ENCODE measurements at regions not wholly inside any gene's neighbourhood (a gene's known extent, or its start where the extent isn't known, plus 50 kb on each side); places are given as distances from the start of the nearest gene placed in this dataset.

GRCh38 chr2:220892018-220892634 is 680.0 kb downstream of the EPHA4 start:
- DNase-seq: no peak

DNA sequence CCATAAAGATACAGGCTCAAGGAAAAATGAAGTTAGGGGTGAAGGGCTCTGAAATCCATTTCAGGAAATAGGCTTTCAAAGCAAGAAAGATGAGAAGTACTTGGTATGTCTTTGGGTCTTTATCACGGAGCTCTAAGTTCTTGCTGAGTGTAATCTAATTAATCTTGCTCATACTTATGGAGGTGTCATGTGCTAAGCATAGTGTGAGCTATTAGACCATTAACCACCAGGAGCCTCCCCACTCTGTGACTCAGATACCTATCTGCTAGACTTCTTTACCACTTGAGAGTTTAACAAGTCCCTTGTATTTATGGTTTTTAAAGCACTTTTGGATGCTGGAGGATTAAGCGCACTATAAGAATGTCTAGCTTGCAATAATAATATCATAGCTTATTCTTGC is 678.7 kb downstream of the EPHA4 start:
- no peak for DNase-seq

GRCh38 chr2:220894069-220894468 is 678.0 kb downstream of the EPHA4 start:
- DNase-seq: no peak

DNA sequence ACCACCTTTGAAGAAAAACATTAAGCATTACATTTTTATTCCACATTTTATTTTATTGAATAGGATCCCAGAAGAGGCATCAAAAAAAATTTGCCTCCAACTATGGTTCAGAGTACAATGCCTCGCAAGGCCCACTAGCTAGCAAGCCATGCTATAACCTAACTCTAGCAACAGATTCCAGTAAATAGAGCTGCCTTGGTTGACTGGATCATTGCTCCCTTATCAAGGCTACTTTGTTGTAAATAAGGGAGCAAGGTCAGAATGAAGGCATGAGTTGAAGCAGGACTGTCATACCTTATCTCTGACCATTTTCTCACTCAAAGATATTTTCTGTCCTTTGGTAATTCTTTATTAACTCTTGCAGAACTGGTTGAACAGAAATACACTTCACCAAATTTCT is 672.6 kb downstream of the EPHA4 start:
- DNase-seq: no peak

DNA sequence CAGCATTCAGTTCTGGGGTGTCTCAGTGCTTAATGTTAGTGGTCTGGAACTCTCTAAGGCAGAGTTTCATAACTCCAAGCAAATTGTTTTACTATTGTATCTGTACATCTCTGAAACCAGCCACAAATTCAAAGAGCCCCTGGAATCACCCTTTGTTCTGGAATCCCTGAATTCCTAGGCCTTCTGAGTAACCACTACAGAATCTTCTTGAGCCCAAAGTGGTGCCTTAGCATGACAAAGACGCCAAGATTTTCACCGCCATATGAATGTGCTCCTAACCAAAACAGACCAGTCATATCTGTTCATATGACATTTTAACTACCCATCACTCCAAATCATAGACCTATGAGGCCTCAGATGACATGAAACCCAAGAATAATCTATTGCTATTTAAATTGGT is 668.1 kb downstream of the EPHA4 start:
- DNase-seq: no peak

DNA sequence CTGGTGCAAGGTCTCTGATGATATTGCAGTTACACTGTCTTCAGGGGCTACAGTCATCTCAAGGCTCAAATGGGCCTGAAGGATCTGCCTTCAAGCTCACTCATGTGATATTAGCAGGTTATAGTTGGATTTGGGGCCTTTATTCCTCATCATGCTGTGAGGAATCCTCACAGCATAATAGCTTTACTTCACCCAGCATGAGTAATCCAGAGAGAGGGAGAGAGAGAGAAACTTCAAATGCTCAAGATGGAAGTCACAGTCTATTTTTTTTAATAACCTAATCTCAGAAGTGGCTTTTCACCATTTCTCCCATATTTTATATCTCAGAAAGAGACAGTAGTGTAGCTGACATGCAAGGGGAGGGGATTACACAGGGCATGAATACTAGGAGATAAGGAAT is 658.7 kb downstream of the EPHA4 start:
- DNase-seq: no peak

DNA sequence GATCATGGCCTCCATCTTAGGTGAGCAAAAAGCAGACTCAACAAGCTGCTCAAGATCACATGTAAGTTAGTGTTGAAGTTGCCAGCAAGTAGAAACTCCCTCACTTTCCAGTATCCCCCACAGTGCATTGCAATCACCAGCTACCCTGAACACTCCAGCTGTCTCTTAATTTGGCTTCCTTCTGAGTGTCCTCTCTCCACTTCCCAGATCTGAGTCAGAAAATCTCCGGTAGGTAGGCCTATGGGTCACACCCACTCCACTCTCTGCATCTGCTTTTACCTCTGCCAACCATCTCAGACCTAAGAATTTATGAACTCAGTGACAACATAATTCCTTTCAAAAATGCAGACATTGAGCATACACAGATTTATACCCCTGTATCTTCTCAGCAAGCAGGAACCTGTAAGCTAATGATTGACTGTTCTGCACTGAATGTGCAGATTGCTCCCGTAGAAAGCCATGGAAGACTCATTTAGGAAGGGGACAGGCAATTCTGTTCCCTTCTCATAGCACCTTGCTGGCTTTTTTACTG is 656.9 kb downstream of the EPHA4 start:
- DNase-seq: no peak

- DNase-seq: no peak
Measured at GRCh38 chr2:220916931-220917330, 655.2 kb downstream of the EPHA4 start.

- no peak for DNase-seq
Measured at GRCh38 chr2:220930271-220931076, 641.6 kb downstream of the EPHA4 start.

DNA sequence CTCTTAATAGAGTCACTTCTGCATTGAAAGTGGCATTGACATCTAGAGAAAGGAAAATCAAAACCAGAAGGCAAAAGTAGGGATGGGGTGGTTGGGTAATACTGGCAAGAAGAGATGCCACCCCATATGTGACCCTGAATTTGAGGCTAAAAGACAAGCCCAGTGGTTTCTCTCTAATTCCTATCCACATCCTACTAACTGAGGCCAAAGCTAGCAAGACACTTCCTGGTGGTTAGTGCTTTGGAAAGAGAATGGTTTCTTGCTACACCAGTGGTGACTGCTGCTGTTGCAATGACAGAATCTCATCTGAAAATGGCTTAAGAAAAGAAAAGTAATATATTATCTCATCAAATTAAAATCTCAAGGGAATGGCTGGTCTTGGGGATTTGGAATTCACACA is 640.6 kb downstream of the EPHA4 start:
- DNase-seq: no peak

DNA sequence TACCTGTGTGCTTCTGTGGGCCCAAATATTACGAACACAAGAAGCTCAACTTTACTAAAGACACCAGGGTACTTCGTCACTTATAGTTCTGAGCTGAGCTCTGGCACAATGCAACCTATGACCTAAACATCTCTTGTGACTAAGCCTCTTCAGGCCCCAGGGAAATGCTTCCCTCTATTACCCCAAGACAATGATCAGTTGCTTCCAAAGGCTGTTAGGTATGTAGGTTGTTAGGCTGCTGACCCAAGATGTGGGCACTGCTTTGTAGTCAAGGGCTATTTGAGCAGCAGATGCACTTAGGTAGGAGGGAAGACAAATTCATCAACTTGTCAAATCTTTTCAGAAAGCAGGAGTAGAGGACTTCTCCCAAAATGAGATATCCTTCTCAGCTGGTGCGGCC is 640.1 kb downstream of the EPHA4 start:
- no peak for DNase-seq

DNA sequence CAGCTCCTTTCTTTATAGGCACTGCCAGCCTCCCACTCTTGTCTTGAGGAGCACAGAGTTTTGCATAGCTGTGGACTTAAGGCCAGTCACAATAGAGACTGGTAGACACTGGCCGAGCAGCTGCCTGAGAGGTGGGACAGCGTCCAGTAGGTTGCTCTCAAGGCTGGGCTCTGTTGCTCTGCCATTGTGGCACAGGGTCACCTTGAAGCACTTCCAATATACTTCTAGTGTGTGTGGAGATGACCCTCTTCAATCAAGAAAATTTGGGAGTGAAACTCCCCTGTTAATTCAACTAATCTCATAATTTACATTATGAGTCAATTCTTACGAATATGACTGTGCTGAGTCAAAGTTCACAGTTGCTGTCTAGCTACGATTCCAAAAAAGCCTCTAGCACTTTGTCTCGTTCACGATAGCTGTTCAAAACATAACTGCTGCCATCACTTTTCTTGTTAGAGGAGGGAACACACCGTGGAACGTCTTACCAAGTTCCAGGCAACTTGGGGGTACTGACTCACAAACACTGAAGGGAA is 636.2 kb downstream of the EPHA4 start:
- no peak for DNase-seq

- no peak for DNase-seq
Measured at GRCh38 chr2:220936641-220937197, 635.4 kb downstream of the EPHA4 start.

DNA sequence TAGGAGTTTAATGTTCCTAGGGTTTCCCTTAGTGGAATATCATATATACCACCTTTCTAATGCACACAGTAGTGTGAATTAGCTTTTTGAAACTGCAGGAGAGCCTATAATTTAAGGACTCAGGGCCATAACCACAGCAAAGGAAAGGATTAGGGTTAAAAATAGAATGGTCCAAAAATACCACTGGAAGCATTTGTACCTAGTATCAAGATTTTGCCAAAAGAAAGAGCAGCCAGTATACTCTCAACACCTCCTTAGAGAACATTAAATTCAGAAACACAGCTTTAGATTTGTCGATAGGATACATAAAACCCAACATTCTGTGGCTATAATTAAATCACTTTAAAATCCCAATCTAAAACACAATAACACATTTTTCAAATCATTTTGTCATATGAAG is 634.9 kb downstream of the EPHA4 start:
- no peak for DNase-seq

DNA sequence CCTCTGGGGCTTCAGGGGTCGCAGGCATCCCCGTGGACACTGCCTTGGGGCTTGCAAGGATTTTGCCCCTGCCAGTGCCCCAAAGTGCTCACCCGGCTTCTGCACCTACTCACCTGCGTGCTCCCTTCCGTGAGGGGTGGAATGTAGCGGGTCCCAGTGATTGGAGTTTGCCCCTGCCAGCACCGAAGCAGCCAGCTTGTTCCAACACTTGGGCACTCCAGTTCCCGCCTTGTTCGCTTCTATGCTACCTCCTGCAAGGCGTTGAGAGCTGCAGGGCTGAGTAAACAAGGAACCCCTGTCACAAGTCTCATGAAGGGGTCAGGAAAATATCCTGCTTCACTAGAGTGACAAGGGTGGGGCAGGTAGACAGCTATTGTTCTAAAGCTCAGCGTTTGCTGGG is 631.5 kb downstream of the EPHA4 start:
- DNase-seq: no peak

GRCh38 chr2:220941683-220942082 is 630.4 kb downstream of the EPHA4 start:
- DNase-seq: no peak

GRCh38 chr2:220946552-220946951 is 625.6 kb downstream of the EPHA4 start:
- DNase-seq: no peak

- no peak for DNase-seq
Measured at GRCh38 chr2:220948579-220948978, 623.5 kb downstream of the EPHA4 start.

GRCh38 chr2:220949466-220949865 is 622.6 kb downstream of the EPHA4 start:
- DNase-seq: no peak

DNA sequence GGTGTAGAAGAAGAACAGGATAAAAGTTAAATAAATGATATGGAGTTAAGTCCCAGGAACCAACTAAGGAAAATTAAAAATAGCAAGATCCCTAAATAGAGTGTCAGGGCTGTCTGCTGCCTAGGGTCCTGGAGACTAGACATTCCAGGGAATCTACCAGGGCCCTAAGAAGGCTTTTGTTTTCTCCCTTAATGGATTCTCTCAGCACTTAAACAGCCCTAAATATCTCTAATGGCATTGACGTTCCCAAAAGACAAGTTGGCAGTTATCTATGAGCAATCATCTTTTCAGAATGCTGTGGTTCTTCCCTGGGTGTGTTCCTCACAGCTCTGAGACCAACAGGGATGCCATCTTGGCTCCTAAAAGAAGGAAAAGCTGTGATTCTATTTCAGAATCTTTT is 616.3 kb downstream of the EPHA4 start:
- DNase-seq: no peak

DNA sequence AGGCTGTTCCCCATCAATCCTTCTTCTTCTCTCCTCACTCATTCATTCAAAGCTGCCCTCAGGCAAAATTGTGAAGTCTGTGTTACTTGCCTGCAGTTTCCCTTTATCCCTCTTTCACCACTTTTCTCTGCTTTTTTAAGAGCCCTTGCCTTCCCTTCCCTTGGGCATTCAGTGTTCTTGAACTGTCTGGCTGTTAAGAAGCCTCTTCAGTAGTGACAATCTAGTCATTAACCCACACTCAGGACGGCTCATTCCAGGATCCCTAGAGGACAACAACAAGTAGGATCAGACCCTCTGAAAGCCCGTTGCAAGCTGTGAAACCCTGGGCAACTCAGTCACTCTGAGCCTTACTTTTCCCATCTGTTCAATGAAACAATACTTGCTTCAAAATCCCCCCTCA is 615.7 kb downstream of the EPHA4 start:
- no peak for DNase-seq

DNA sequence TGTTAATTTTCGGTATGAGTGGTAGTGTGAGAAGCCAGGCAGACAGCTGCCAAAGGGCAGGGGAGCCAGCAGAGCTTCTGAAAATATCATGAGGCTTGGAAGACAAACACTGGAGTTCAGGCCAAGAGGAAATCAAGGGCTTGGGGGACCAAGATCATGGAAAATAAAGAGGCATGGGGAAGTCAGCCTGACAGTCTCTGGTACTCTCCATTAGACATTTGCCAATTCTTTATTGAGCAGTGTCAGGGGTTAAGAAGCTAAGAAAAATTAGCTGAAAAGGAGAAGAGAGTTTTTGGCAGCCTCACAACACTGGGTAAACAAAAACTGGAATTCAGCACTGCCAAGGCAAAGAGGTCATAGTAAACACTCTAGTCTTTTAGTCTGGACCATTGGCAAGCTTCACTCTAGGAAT is 612.7 kb downstream of the EPHA4 start:
- DNase-seq: no peak

DNA sequence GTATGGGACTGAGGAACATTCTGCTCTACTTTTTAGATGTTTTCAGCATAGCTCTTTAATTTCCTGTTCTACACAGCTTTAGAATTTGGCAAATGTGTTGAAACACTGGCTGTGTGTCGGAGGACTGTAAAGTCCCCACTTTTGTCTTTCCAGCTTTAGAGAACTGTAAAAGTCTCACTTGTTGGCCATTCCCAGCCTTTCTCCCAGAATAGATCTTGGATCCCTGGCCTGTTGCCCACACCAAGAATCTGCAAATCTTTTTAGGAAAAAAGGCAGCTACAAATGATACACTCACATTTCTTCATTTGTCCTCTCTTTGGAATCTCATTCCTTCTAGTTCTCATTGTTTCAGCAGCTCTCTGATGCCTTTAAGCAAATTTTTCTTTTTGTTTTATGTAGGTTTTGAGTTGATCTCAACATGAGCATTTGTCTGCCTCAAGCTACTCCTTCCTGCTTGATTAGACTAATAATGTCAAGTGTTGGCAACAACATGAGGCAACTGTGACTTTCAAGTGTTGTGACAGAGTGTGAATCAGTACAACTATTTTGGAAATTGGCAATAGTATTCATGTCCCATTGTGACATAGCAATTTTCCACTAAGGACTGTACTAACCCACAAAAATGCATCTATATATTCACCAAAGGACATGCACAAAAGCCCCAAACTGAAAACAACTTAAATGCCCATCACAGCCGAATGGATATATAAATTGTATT is 610.8 kb downstream of the EPHA4 start:
- DNase-seq: no peak

Measured in NCI-H146 (cell line).